PC-3 (cell line): ENCODE measurements at regions not wholly inside any gene's neighbourhood (a gene's known extent, or its start where the extent isn't known, plus 50 kb on each side); places are given as distances from the start of the nearest gene placed in this dataset.

Experiments
- ATAC-seq: fragments of 200-7000 bp; cut with Tn5 transposase; 2 replicates; pipeline ENCODE4 v1.9.1; 2020; ENCODE audit warnings: mild to moderate bottlenecking, moderate library complexity
- BruUV-seq: library from RNA; stranded (reverse); fragments of 400-500 nt; replicated peaks from 2 replicates; lab custom pipeline; 2021; lab: Mats Ljungman, UMichigan
- CTCF ChIA-PET: fragments of 300-600 bp; sonication (Branson Sonifier 250); formaldehyde crosslinking; loops from one replicate; lab custom pipeline; 2022; ENCODE audit warnings: antibody characterized with exemption; lab: Charles Lee
- POLR2A ChIA-PET: fragments of 300-600 bp; sonication (Branson Sonifier 250); formaldehyde crosslinking; loops from one replicate; lab custom pipeline; 2022; ENCODE audit warnings: antibody characterized with exemption; ENCODE audit not compliant: unreplicated experiment; lab: Charles Lee
- DNase-seq: peaks from one replicate; pipeline ENCODE4 v3.0.0-alpha.2; 2015
- H2AFZ ChIP-seq: fragments of 300-600 bp; sonication (generic); 2 replicates; pipeline ENCODE4 v1.6.0; 2016; ENCODE audit warnings: antibody characterized with exemption, low read length
- H3F3A ChIP-seq: fragments of 300-600 bp; sonication (generic); one replicate; pipeline ENCODE4 v1.6.0; 2017; ENCODE audit warnings: antibody characterized with exemption, low read length, control low read depth, mild to moderate bottlenecking; ENCODE audit not compliant: unreplicated experiment
- H3K27ac ChIP-seq: fragments of 300-600 bp; sonication (generic); 2 replicates; pipeline ENCODE4 v1.5.1; 2016; ENCODE audit warnings: mild to moderate bottlenecking, low read length
- H3K27me3 ChIP-seq: fragments of 300-600 bp; sonication (generic); 2 replicates; pipeline ENCODE4 v1.6.1; 2016; ENCODE audit warnings: low read length, mixed read lengths
- H3K36me3 ChIP-seq: fragments of 300-600 bp; sonication (generic); 2 replicates; pipeline ENCODE4 v1.6.1; 2016; ENCODE audit warnings: low read depth, mixed run types, low read length, mixed read lengths
- H3K4me1 ChIP-seq: fragments of 300-600 bp; sonication (generic); 2 replicates; pipeline ENCODE4 v1.5.1; 2016; ENCODE audit warnings: low read length; ENCODE audit not compliant: insufficient read depth
- H3K4me2 ChIP-seq: fragments of 300-600 bp; sonication (generic); 2 replicates; pipeline ENCODE4 v1.6.0; 2016; ENCODE audit warnings: low read length
- H3K4me3 ChIP-seq: fragments of 300-600 bp; sonication (generic); 2 replicates; pipeline ENCODE4 v1.5.1; 2016; ENCODE audit warnings: mild to moderate bottlenecking, low read length, mixed read lengths
- H3K79me2 ChIP-seq: fragments of 300-600 bp; sonication (generic); 2 replicates; pipeline ENCODE4 v1.6.1; 2017; ENCODE audit warnings: low read length, mixed read lengths
- H3K9ac ChIP-seq: fragments of 300-600 bp; sonication (generic); 2 replicates; pipeline ENCODE4 v1.6.0; 2016; ENCODE audit warnings: mild to moderate bottlenecking, low read length
- H3K9me2 ChIP-seq: fragments of 300-600 bp; sonication (generic); replicated peaks from 2 replicates; pipeline ENCODE4 v1.6.1; 2016; ENCODE audit warnings: mixed run types, low read length, mixed read lengths
- H3K9me3 ChIP-seq: fragments of 300-600 bp; sonication (generic); 2 replicates; pipeline ENCODE4 v1.6.1; 2016; ENCODE audit warnings: low read length, mixed read lengths
- H4K20me1 ChIP-seq: fragments of 300-600 bp; sonication (generic); 2 replicates; pipeline ENCODE4 v1.6.1; 2016; ENCODE audit warnings: low read length, mixed read lengths
- EZH2 ChIP-seq: fragments of 300-600 bp; sonication (generic); IDR thresholded peaks from one replicate; pipeline ENCODE4 v1.6.1; 2017; ENCODE audit warnings: antibody characterized with exemption, mild to moderate bottlenecking, low read length; ENCODE audit not compliant: unreplicated experiment
- EZH2phosphoT487 ChIP-seq: fragments of 300-600 bp; sonication (generic); IDR thresholded peaks from 2 replicates; pipeline ENCODE4 v1.6.1; 2018; ENCODE audit warnings: mild to moderate bottlenecking, antibody characterized with exemption, low read length, borderline replicate concordance
- intact Hi-C: fragments of 100-400 bp; cut with micrococcal nuclease; formaldehyde crosslinking; loops from 2 replicates; pipeline ENCODE4 v1.9.0; 2023
- TF ChIP-seq, protein P1 (sequence below): fragments of 300-600 bp; sonication (generic); conservative IDR thresholded peaks from 2 replicates; pipeline ENCODE4 v1.5.1; 2017; ENCODE audit warnings: antibody characterized with exemption, low read depth, mild to moderate bottlenecking, low read length

DNA sequence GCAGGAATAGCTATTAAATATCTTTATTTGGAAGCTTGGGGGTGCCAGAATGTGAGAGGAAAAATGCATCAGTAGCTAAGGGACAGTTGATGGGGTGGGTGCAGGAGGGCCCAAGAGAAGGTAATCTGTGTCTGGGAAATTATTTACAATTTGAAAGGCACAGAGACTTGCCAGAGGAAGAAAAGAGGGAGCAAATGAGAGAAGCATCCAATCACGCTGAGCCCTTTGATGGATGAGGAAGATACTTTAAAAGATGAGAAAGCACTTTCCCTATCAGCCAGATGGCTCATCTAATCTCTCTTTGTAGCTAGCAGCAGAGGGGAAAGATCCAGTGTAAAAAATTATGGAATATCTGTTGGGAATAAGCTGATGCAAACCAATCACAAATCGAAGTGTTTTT, 57.0 kb upstream of the ABCA1 start:
- intact Hi-C loops = no loop called here
- no peaks in the 10 kb centered on the region for H3K9me2 ChIP-seq
- no peaks in the 10 kb centered on the region for H3F3A ChIP-seq
- TF ChIP-seq EZH2phosphoT487 (no peak), EZH2 (no peak)
- TF ChIP-seq, protein P1, sequence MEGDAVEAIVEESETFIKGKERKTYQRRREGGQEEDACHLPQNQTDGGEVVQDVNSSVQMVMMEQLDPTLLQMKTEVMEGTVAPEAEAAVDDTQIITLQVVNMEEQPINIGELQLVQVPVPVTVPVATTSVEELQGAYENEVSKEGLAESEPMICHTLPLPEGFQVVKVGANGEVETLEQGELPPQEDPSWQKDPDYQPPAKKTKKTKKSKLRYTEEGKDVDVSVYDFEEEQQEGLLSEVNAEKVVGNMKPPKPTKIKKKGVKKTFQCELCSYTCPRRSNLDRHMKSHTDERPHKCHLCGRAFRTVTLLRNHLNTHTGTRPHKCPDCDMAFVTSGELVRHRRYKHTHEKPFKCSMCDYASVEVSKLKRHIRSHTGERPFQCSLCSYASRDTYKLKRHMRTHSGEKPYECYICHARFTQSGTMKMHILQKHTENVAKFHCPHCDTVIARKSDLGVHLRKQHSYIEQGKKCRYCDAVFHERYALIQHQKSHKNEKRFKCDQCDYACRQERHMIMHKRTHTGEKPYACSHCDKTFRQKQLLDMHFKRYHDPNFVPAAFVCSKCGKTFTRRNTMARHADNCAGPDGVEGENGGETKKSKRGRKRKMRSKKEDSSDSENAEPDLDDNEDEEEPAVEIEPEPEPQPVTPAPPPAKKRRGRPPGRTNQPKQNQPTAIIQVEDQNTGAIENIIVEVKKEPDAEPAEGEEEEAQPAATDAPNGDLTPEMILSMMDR = no peak
- ATAC-seq = no peak
- no peaks in the 10 kb centered on the region for H3K36me3 ChIP-seq
- no peaks in the 10 kb centered on the region for H3K9me3 ChIP-seq
- H4K20me1 ChIP-seq = no peaks in the 10 kb centered on the region
- no peak overlapping the region for H3K4me2 ChIP-seq
- CTCF ChIA-PET = interaction anchor here (0.6 kb wide), 1 partner anchor 37 kb away, joined by 8 read pairs; no protein-coding TSS in a partner anchor
- no peak overlapping the region for H3K4me3 ChIP-seq
- H3K9ac ChIP-seq = no peak overlapping the region
- no peaks in the 10 kb centered on the region for H3K79me2 ChIP-seq
- no peak overlapping the region for H3K27ac ChIP-seq
- no TSS peak for BruUV-seq
- H3K27me3 ChIP-seq = no peaks in the 10 kb centered on the region
- no peak for DNase-seq
- POLR2A ChIA-PET = no interaction called here
- H2AFZ ChIP-seq = no peak overlapping the region
- H3K4me1 ChIP-seq = no peaks in the 10 kb centered on the region

DNA sequence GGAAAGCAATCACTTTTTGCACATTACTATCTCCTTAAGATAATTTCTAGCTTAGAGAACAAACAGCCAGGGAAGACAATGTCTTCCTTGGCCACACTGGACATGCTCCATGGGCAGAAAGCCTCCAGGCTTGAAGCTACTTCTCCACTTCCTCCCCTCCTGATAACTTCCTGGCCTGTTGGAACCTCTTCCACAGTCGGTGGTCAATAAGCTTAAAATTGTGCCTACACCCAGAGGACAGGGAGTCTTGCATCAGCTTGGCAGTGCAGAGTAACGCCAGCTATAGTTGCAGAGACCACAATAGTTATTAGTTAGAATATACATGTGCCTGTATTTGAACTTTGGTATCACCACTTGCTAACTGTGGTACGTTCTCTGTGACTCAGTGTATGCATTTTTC, 58.1 kb upstream of the ABCA1 start:
- ATAC-seq (no peak), DNase-seq (no peak)
- POLR2A ChIA-PET = no interaction called here
- Histone ChIP-seq H3K4me2 (no peak overlapping the region), H2AFZ (no peak overlapping the region), H3K36me3 (no peaks in the 10 kb centered on the region), H3K9me3 (no peaks in the 10 kb centered on the region), H3K9ac (no peak overlapping the region), H3K4me3 (no peak overlapping the region), H3K79me2 (no peaks in the 10 kb centered on the region), H3K27ac (no peak overlapping the region), H3K4me1 (peaks cover 8% of the 10 kb centered on the region), H4K20me1 (no peaks in the 10 kb centered on the region), H3K27me3 (no peaks in the 10 kb centered on the region), H3F3A (no peaks in the 10 kb centered on the region), H3K9me2 (no peaks in the 10 kb centered on the region)
- no TSS peak for BruUV-seq
- intact Hi-C loops = no loop called here
- no peak for TF ChIP-seq EZH2
- TF ChIP-seq EZH2phosphoT487 = no peak
- TF ChIP-seq, protein P1 = no peak
- CTCF ChIA-PET = interaction anchor here (0.6 kb wide), 1 partner anchor 15 kb away, joined by 8 read pairs; no protein-coding TSS in a partner anchor

DNA sequence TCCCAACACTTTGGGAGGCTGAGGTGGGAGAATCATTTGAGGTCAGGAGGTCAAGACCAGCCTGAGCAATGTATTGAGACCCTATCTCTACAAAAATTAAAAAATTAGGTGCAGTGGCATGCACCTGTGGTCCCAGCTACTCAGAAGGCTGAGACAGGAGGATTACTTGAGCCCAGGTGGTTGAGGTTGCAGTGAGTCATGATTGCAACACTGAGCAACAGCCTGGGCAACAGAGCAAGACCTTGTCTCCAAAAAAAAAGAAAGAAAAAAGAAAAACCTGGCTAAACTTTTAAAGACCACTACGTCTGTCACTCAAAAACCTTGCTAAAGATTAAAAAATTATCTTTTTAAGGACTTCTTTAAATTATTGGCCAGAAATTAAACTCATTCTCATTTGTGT, 59.8 kb upstream of the ABCA1 start:
- intact Hi-C loops = no loop called here
- POLR2A ChIA-PET = no interaction called here

More for the DNA sequence above, 59.8 kb upstream of the ABCA1 start:
- DNase-seq (peak; percentile 47), ATAC-seq (no peak)
- no peak overlapping the region for H3K27ac ChIP-seq
- H3K4me1 ChIP-seq = peaks cover 17% of the 10 kb centered on the region
- CTCF ChIA-PET = no interaction called here
- no peaks in the 10 kb centered on the region for H3F3A ChIP-seq
- H3K9me3 ChIP-seq = no peaks in the 10 kb centered on the region
- TF ChIP-seq EZH2phosphoT487 (no peak), EZH2 (no peak)
- TF ChIP-seq, protein P1 = no peak
- H3K27me3 ChIP-seq = no peaks in the 10 kb centered on the region
- H3K9ac ChIP-seq = no peak overlapping the region
- no peak overlapping the region for H3K4me2 ChIP-seq
- H4K20me1 ChIP-seq = no peaks in the 10 kb centered on the region
- H3K4me3 ChIP-seq = no peak overlapping the region
- H3K9me2 ChIP-seq = no peaks in the 10 kb centered on the region
- BruUV-seq = no TSS peak
- no peaks in the 10 kb centered on the region for H3K36me3 ChIP-seq
- H2AFZ ChIP-seq = no peak overlapping the region
- H3K79me2 ChIP-seq = no peaks in the 10 kb centered on the region
